Stimulated activated CD8-positive, alpha-beta memory T cell treated with anti-CD3 and anti-CD28 coated beads, Interleukin-7, amount 100 ng/mL, for 4 hours (primary cell): ENCODE measurements at regions not wholly inside any gene's neighbourhood (a gene's known extent, or its start where the extent isn't known, plus 50 kb on each side); places are given as distances from the start of the nearest gene placed in this dataset.
"Not testable (repeated sequence)": the region's sequence is repeated elsewhere in the genome, so short reads cannot be mapped to it uniquely, and the experiment has no call there.

ENCODE experiments used
- DNase-seq, 2 donors: peaks; one replicate each; pipeline ENCODE4 v3.0.0-alpha.2; 2020; ENCODE audit warnings: low read depth in 2 of 2

- no peak for DNase-seq
Observed at GRCh38 chr7:23938215-23938614, 228.2 kb downstream of the STK31 start.

- DNase-seq = no peak
Observed at GRCh38 chr7:23938937-23939552, 229.0 kb downstream of the STK31 start.

GRCh38 chr7:23939747-23940146 is 229.7 kb downstream of the STK31 start:
- not testable (repeated sequence) for DNase-seq

GRCh38 chr7:23941551-23941950 is 231.5 kb downstream of the STK31 start:
- no peak for DNase-seq

GRCh38 chr7:23942032-23942431 is 232.0 kb downstream of the STK31 start:
- no peak for DNase-seq

- no peak for DNase-seq
Observed at GRCh38 chr7:23944131-23944530, 234.1 kb downstream of the STK31 start.

GRCh38 chr7:23945472-23945871 is 235.5 kb downstream of the STK31 start:
- no peak for DNase-seq

GRCh38 chr7:23955145-23955544 is 245.1 kb downstream of the STK31 start:
- DNase-seq = no peak

- DNase-seq = no peak
Observed at GRCh38 chr7:23955600-23956149, 245.7 kb downstream of the STK31 start.

GRCh38 chr7:23956772-23957576 is 247.0 kb downstream of the STK31 start:
- no peak for DNase-seq

GRCh38 chr7:23959821-23960220 is 249.8 kb downstream of the STK31 start:
- no peak for DNase-seq

GRCh38 chr7:23960361-23960760 is 250.3 kb downstream of the STK31 start:
- no peak for DNase-seq

- DNase-seq = no peak
Observed at GRCh38 chr7:23963461-23964165, 253.6 kb downstream of the STK31 start.

GRCh38 chr7:23964715-23965114 is 254.7 kb downstream of the STK31 start:
- no peak for DNase-seq

GRCh38 chr7:23965296-23965695 is 255.3 kb downstream of the STK31 start:
- DNase-seq = no peak

GRCh38 chr7:23966941-23967340 is 256.9 kb downstream of the STK31 start:
- DNase-seq = no peak

GRCh38 chr7:23967949-23968599 is 258.1 kb downstream of the STK31 start:
- no peak for DNase-seq

GRCh38 chr7:23968791-23969190 is 258.8 kb downstream of the STK31 start:
- DNase-seq = no peak

- DNase-seq = no peak
Observed at GRCh38 chr7:23969443-23969842, 259.4 kb downstream of the STK31 start.

- DNase-seq = no peak
Observed at GRCh38 chr7:23970193-23970592, 260.2 kb downstream of the STK31 start.

- DNase-seq = no peak
Observed at GRCh38 chr7:23971031-23971430, 261.0 kb downstream of the STK31 start.

GRCh38 chr7:23972057-23972456 is 262.0 kb downstream of the STK31 start:
- no peak for DNase-seq
